NCI-H524 treated with DMSO at 0.1 percent for 48 hours (cell line): ENCODE measurements at regions not wholly inside any gene's neighbourhood (a gene's known extent, or its start where the extent isn't known, plus 50 kb on each side); places are given as distances from the start of the nearest gene placed in this dataset.
A peak's percentile ranks its signal among the peaks of the same experiment; 100 is the strongest.
"Not testable (repeated sequence)": the region's sequence is repeated elsewhere in the genome, so short reads cannot be mapped to it uniquely, and the experiment has no call there.

ENCODE experiments used
- DNase-seq: peaks from one replicate; lab custom pipeline; 2025; lab: John Stamatoyannopoulos, UW

DNA sequence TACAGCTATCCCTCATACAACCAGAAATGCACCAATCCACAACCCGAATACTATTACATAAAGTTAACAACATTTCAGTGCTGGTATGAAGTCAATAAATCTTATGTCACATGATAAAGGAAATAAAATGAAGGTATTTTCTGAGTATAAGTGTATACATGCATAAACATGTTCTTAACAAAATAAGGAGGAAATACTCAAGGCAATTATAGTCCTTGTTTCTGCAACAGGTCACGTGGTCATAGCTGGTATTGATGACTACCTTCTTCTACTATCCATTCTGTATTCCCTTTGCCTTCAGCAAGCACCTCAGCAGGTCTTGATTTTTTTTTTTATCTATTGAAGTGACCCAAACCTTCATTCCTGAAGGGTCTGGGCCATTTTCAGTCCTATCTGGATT lies 675.6 kb downstream of the RPL10L start:
- DNase-seq = no peak

DNA sequence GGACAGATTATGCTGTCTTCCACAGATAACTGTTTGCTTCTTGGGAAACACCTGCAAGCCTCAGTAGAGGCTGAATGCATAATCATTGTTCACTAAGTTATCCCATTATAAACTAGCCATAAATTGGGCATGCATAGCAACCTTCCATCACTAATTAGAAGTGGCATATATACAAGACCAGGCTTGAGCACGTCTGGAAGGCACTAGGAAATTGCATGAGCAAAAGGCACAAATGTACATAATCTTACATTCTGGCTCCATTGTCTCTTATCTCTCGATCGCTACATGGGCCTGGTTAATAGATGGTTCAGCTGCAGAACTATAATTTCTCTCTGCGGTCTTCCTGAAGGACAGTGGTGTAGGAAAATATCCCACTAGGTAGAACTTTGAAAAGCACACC lies 679.2 kb downstream of the RPL10L start:
- DNase-seq = no peak

DNA sequence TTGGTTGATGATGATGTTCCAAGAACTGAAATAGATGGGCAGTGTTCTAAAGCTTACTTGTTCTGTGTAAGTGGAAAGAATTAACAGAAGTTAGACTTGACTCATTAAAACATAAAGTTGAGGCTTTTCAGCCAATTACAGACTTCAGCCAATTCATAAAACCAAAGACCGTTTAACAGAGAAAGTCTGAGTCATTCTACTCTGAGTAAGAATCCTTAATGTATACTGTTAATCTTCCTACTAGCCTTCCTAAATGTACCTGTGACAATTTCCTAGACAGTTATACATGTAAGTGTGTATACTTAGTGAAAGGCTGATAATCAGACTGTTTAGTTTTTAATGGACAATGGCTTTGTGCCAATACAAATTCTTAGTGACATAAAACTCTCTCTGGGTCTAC lies 681.0 kb downstream of the RPL10L start:
- DNase-seq = no peak

DNA sequence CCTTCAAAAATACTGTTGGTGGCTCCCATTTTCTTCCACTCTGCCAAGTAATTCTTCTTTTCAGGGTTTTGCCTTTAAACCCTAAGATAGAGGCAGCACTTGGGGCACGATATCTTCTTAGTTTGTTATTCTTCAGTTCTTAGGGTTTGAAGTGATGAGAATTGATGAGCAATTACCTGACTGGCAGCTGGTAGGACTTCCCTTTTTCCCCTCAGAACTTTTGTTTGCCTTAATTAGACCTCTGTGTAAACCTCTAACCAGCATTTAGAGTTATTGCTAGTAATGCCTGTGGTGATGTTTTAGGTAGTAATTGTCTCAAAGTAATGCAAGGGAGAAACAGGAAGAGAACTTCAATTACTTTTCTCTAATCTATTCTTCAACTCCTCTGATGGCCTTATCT lies 683.5 kb downstream of the RPL10L start:
- no peak for DNase-seq

GRCh38 chr14:45949479-45949878 lies 696.5 kb upstream of the MIS18BP1 start:
- DNase-seq = no peak

DNA sequence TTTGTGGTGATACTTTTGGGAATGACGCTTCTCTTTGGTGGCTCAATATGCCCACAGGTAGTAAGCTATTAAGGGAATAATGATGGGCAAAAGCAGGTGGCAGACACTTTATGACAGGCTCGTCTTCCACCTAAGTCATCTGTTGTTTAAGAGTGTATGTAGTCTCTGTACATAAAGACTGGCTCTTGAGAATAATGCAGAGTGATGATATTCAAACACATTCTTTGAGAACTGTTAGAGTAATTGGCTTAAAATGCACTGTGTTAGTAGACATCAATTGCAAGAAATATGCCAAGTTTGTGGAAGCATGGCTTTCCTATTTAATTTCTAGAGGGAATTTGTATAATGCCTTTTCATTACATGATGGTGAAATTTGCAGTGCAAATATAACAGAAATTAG lies 694.8 kb upstream of the MIS18BP1 start:
- DNase-seq = peak; percentile 17

GRCh38 chr14:45946251-45946650 lies 693.2 kb upstream of the MIS18BP1 start:
- no peak for DNase-seq

DNA sequence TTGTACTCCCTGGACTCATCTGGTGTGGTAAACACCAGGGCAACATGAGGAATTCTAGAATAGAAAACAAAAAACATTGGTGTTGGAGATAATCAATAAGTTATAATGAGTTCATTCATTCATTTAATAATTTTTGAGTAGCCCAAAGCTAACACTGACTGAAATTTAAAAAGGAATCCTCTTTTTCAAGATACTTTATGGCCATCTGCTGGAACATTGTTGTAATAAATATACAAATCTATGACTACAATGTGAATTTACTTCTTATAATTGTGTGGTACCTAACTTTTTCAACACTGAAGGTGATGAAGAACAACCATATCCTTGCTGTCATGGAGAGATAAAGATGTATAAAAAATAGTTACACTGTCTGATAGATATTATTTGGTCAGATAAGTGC lies 687.3 kb upstream of the MIS18BP1 start:
- DNase-seq = no peak

DNA sequence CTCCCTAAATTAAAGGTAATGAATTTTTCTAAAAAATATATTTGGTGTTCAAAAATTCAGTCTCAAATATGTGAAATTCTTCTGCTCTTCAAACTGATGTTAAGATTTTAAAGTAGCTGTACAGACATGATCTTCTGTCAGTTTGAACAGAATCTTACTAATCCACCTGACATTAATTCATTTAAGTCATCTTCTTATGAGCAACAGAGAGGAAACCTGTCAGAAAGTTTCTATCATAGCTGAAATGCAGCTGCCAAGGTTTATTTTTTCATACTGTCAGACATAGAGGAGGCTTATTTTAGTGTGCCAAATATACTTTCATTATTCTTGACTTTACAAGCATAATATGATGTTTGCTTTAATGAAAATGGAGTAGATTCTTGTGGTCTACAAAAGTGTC lies 686.6 kb upstream of the MIS18BP1 start:
- no peak for DNase-seq

DNA sequence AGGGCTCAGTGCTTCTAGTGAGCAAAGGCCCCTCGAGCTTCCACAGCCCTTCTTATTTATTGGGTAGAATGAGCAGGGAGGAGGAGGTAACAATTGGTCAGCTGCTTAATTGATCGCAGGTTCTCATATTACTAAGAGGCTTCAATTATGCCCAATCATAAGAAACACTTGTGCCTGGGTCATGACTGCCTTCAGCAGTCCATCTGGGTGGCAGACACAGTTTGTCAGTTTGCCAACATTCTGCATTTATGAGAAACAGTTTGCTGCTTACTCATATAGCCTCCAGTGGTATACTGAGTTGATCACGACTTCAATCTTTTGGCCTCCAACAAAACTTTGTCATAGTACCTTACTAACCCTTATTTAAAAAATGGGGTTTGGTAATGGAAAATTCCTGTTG lies 667.0 kb upstream of the MIS18BP1 start:
- DNase-seq = peak; percentile 91

GRCh38 chr14:45916340-45916953 lies 663.4 kb upstream of the MIS18BP1 start:
- no peak for DNase-seq

- DNase-seq = no peak
Observed at GRCh38 chr14:45907782-45908181, 654.8 kb upstream of the MIS18BP1 start.

- no peak for DNase-seq
Observed at GRCh38 chr14:45906257-45906656, 653.3 kb upstream of the MIS18BP1 start.

- DNase-seq = no peak
Observed at GRCh38 chr14:45905672-45906071, 652.7 kb upstream of the MIS18BP1 start.

- no peak for DNase-seq
Observed at GRCh38 chr14:45904314-45904713, 651.3 kb upstream of the MIS18BP1 start.

GRCh38 chr14:45902241-45902640 lies 649.2 kb upstream of the MIS18BP1 start:
- no peak for DNase-seq

- no peak for DNase-seq
Observed at GRCh38 chr14:45897439-45897838, 644.4 kb upstream of the MIS18BP1 start.

- DNase-seq = no peak
Observed at GRCh38 chr14:45893127-45893526, 640.1 kb upstream of the MIS18BP1 start.

DNA sequence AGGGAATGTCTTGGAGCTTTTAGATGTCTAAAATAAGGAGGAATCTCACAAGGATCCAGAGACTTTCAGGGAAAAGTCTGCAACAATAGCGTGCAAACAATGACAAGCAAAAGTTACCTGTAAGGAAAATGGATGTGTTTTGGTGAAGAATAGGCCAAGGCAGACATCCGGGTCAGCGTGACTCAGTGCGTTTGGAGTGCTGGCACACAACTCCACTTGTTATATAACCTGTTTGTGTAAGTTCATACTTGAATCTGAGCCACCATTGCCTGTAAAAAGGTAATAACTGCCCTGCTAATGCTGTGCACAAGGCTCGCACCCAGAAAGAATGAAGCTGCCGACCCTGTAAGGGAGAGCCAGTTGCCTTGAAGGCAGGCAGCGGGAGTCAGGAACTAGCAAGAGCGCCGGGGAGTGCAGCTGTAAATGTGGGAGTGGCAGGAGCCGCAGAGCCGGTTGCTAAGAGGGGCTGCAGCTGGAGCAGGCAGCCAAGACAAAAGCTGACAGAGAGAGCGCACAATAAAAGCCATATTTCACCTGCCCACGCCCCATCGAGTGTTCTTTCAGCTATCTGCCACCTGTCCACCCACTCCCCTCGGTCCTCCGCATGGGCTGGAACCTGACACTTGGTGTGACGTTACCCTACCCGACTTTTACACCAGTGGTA lies 638.5 kb upstream of the MIS18BP1 start:
- DNase-seq = peak; percentile 39

DNA sequence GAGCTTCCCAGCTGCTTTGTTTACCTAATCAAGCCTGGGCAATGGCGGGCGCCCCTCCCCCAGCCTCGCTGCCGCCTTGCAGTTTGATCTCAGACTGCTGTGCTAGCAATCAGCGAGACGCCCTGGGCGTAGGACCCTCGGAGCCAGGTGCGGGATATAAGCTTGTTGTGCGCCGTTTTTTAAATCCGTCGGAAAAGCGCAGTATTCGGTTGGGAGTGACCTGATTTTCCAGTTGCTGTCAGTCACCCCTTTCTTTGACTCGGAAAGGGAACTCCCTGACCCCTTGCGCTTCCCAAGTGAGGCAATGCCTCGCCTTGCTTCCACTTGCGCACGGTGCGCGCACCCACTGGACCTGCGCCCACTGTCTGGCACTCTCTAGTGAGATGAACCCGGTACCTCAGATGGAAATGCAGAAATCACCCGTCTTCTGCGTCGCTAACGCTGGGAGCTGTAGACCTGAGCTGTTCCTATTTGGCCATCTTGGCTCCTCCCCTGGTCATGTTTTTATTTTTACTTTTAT lies 635.8 kb upstream of the MIS18BP1 start:
- not testable (repeated sequence) for DNase-seq

DNA sequence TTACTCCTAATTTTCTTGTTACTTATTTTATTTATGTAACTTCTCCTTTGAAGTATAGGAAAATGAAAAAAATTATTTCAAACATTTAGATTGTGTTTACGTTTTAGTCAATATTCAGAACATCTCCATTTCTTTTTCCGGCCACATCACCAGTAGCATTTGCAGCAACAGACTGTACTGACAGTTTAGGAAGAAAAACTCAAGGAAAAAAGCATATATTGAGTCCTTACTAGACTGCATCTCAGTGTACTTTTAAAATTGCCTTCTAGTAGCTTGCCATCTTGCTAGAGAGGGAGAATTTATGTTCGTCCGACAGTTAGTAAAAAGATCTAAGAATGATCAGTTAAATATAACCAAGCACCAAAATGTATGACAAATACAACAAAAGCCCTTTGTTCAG lies 625.0 kb upstream of the MIS18BP1 start:
- DNase-seq = no peak

DNA sequence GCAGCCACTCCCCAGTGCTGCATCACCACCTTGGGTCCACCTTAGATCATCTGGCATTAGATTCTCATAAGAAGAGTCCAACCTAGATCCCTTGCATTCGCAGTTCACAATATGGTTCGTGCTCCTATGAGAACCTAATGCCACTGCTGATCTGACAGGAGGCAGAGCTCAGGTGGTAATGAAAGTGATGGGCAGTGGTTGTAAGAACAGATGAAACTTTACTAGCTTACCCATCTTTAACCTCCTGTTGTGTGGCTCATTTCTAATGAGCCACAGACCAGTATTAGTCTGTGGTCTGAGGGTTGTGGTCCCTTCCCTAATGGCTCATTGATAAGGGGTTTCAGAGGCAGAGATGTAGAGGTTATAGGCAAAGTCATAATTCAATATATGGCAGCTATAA lies 615.9 kb upstream of the MIS18BP1 start:
- no peak for DNase-seq

GRCh38 chr14:45868377-45868776 lies 615.4 kb upstream of the MIS18BP1 start:
- DNase-seq = no peak
